HCT116 (cell line): ENCODE measurements at regions not wholly inside any gene's neighbourhood (a gene's known extent, or its start where the extent isn't known, plus 50 kb on each side); places are given as distances from the start of the nearest gene placed in this dataset.

ENCODE experiments used
- CTCF ChIP-seq, 3 experiments: fragments of 200-600 bp in 1 of 3; sonication (generic) in 1 of 3; IDR thresholded peaks in 2 of 3; conservative IDR thresholded peaks in 1 of 3; 2 replicates each; pipeline ENCODE4 v1.5.1; 2012 to 2017; ENCODE audit warnings: low read depth in 2 of 3, low read length in 2 of 3, antibody characterized with exemption in 1 of 3, borderline replicate concordance in 1 of 3, control low read depth in 1 of 3, mild to moderate bottlenecking in 1 of 3, mixed read lengths in 1 of 3, mixed run types in 1 of 3, moderate library complexity in 1 of 3; ENCODE audit not compliant: insufficient read depth in 1 of 3
- EZH2 ChIP-seq: fragments of 200-600 bp; sonication (generic); IDR thresholded peaks from 2 replicates; pipeline ENCODE4 v1.6.1; 2017; ENCODE audit warnings: antibody characterized with exemption, mixed run types
- JUND ChIP-seq: IDR thresholded peaks from 2 replicates; pipeline ENCODE4 v1.6.1; 2012
- MAX ChIP-seq: IDR thresholded peaks from 2 replicates; pipeline ENCODE4 v1.6.1; 2012
- POLR2A ChIP-seq: IDR thresholded peaks from 2 replicates; pipeline ENCODE4 v1.7.0; 2011; ENCODE audit warnings: borderline replicate concordance; ENCODE audit not compliant: insufficient read depth, insufficient read length; ENCODE audit errors: extremely low read depth
- POLR2AphosphoS5 ChIP-seq: IDR thresholded peaks from 2 replicates; pipeline ENCODE4 v1.6.1; 2011; ENCODE audit warnings: mild to moderate bottlenecking, low read depth, low read length, moderate library complexity
- RAD21 ChIP-seq: IDR thresholded peaks from 2 replicates; pipeline ENCODE4 v1.6.1; 2012; ENCODE audit warnings: low read depth, mild to moderate bottlenecking
- SIN3A ChIP-seq: IDR thresholded peaks from 2 replicates; pipeline ENCODE4 v1.6.1; 2012; ENCODE audit warnings: low read depth
- SP1 ChIP-seq: IDR thresholded peaks from 2 replicates; pipeline ENCODE4 v1.6.1; 2012; ENCODE audit warnings: low read depth
- YY1 ChIP-seq: IDR thresholded peaks from 2 replicates; pipeline ENCODE4 v1.6.1; 2011; ENCODE audit warnings: low read length, low read depth, moderate library complexity, mild to moderate bottlenecking; ENCODE audit not compliant: insufficient replicate concordance; ENCODE audit errors: extremely low read depth

GRCh38 chr13:74687442-74688182 lies 553.4 kb upstream of the KLF12 start:
- no peak for TF ChIP-seq RAD21
- no peak for TF ChIP-seq SP1
- no peak for TF ChIP-seq MAX
- no peak for TF ChIP-seq POLR2A
- TF ChIP-seq YY1: no peak
- no peak for TF ChIP-seq POLR2AphosphoS5
- no peak for TF ChIP-seq CTCF (IDR thresholded peaks at IDR 0.05 in 2 of 3, conservative IDR thresholded peaks at IDR 0.05 in 1 of 3; ENCODE audit: borderline replicate concordance in 1 of 3, insufficient read depth in 1 of 3, low read depth in 2 of 3, low read length in 2 of 3)
- no peak for TF ChIP-seq JUND
- no peak for TF ChIP-seq EZH2
- no peak for TF ChIP-seq SIN3A
